Bone marrow (tissue), 2 donors: ENCODE measurements at regions not wholly inside any gene's neighbourhood (a gene's known extent, or its start where the extent isn't known, plus 50 kb on each side); places are given as distances from the start of the nearest gene placed in this dataset.
"Not testable (repeated sequence)": the region's sequence is repeated elsewhere in the genome, so short reads cannot be mapped to it uniquely, and the experiment has no call there.

Experiments used
- DNase-seq, 2 donors: peaks; one replicate each; lab custom pipeline; 2025; lab: John Stamatoyannopoulos, UW

DNA sequence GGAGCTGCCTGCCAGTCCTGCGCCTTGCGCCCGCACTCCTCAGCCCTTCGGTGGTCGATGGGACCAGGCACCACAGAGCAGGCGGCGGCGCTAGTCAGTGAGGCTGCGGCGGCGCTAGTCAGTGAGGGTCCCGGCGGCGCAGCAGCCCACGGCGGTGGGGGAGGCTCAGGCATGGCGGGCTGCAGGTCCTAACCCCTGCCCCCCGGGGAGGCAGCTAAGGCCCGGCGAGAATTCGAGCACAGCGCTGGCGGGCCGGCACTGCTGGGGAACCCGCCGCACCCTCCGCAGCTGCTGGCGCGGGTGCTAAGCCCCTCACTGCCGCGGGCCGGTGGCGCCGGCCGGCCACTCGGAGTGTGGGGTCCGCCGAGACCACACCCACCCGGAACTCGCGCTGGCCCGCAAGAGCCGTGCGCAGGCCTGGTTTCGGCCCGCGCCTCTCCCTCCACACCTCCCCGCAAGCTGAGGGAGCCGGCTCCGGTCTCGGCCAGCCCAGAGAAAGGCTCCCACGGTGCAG lies 867.4 kb downstream of the DSC3 start:
- DNase-seq, result no peak

DNA sequence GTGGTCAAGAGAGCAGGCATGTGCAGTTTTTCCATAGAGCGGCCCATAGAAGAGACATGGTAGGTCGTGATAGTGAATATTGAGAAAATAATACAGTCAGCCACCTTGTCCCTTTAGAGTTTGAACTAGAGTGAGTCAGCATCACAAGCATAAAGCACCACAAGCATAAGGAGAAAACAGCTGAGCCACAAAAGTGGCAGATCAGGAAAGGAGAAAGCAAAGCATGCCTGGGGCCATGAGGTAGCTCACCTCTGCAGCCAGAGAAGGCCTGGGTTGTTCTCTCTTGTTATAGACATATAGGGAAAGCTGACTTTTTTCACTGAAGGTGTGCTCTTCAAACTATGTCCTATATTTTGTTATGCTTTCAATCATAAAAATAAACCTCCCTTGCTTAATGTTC lies 879.0 kb downstream of the DSC3 start:
- no peak for DNase-seq

DNA sequence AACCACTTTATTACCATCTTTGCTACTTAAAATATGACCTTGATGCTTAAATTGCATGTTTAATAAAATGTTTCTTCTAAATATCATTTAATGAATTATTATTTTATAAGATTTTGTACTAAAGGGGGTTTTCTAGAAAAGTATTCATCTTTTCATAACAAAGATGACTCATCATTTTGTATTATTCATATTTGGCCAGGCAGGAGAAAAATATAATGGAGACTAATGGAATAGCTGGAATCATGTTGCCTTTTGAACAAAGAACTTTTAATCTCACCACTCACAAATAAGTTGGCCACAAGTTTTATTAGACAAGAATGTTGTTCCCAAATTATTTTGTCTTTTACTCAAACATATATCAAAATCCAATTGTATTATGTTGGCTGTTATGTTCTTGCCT lies 882.4 kb downstream of the DSC3 start:
- DNase-seq, result no peak

DNA sequence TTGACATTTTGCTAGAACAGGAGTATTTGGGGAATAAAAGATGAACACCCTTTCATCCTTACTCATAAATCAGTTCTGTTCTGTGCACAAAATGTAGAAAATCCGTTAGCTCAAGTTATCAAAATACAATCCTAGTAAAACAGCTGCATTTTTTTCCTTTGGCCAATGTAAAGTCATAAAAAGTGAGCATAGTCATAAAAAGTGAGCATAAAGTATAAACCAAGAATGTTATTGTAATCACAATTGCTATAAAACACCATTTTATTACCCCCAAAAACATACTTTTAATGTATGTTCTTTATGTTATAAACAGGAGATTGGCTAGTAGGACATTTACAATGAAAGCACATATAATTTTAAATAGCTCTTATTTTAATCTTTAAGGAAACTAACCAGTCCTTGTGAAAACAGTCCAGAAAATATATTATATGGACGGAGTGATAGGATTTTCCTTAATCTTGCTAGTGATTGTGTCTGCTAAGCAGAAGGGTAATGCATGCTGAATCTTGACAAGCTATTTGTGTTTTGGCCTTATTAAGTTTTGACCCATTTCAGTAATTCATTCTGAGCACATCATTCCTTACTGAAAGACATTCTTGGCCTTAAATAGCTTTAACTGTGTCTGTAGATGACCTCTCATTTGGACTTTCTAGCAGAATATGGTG lies 891.8 kb downstream of the DSC3 start:
- DNase-seq, result no peak

DNA sequence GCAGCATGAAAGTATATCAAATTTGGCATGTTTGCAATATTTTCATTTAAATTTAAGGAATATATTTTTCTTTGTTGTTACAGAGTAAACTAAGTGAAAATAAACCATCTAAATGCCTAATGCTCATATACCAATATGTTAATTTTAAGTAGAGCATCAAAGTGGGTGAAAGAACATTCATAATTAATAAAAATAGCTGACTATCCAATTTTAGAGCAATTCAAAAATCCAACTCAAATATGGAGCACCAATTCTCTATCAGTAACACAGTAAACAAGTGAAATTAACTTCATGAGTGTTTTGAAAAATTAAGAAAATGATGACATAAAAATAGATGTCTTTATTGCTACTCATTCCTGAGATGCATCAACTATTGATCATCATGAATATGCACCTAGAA lies 893.0 kb downstream of the DSC3 start:
- no peak for DNase-seq

DNA sequence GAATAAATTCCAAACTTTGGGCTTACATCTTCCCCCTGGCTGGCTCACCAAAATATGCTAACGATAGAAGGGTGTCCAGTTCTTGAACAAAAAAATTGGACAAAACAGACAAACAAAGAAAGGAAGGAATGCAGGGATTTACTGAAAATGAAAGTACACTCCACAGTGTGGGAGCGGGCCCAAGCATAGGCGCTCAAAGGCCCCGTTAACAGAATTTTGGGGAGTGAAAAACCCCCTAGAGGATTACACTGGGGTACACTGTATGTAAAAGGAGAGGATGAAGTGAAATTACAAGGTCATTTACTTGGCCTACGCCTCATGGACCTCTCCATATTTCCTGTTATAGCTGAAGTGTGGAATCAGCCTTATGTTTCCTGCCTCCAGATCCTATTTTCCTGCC lies 899.7 kb downstream of the DSC3 start:
- DNase-seq, result no peak

DNA sequence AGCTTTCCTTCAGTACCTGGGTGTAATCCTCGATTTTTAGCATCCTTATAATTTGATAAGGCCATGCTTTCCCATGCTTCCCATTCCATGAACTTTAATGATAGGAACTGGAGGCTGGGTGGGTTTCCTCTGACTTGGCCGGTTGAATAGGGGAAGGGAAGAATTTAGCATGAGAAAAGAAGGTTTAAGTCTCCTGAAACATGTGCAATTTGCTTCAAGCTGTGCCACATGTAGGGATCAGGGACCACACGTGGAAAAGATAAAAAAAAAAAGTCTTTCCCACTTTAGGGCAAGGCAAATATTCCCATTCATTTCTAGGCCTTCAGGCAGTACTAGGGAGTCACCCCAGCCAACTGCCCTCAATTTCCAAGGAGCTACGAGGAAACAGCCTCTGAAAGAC lies 900.3 kb downstream of the DSC3 start:
- DNase-seq, result no peak

DNA sequence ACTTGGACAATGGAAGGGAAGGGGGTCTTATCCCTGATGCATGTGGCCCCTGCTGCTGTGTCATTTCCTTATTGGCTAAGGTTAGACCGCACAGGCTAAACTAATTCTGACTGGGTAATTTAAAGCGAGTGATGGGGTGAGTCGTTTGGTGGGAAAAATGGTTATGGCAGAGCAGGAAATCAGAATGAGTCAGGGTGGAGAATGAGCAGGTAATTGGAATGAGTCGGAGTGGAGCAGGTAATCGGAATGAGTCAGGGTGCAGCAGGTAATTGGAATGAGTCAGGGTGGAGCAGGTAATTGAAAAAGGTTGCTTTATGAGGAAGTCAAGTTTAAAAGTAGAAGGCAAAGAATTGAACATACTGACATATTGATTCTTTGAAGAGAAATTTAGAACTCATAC lies 901.0 kb downstream of the DSC3 start:
- DNase-seq, result not testable (repeated sequence)

DNA sequence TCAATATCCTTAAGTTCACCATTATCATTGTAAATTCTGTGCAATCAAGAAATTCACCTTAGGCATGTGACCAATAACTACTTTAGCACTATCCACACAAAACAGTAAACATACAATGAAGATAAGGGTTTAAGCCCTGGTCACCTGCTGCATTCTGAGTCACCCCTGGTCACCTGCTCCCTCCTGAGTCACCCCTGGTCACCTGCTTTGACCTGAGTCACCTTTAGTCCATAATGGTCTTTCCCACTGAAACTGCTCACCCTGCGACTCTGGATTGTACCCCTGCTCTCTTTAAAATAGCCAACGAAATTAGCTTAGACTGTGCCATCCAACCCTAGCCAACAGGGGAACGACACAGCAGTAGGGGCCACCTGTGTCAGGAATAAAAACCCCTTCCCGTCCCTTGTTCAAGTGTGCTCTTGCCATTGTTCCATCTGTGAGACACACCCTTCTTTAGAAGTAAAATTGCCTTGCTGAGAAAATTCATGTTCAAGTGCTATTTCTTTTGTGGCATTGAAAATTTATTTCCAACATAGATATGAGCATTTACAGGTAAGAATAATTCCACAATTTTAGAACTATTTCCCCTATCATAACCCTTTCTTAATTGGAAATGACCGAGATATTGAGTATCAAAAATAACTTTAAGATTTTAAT lies 902.8 kb downstream of the DSC3 start:
- no peak for DNase-seq

DNA sequence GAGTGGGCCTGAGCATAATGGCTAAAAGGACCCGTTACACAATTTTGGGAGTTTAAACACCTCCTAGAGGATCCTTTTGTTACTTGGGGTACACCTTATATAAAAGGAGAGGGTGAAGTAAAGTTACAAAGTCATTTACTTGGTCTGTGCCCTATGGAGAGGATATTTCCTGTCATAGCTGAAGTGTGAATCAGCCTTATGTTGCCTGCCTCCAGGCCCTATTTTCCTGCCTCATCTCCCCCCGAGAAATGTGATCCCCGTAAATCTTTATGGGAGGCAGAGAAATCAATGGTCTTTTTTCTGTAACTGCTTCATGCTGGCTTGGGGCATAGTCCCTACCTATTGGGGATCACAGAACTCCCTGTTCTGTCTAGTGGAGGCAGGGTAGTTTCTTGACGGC lies 906.6 kb downstream of the DSC3 start:
- DNase-seq, result no peak

DNA sequence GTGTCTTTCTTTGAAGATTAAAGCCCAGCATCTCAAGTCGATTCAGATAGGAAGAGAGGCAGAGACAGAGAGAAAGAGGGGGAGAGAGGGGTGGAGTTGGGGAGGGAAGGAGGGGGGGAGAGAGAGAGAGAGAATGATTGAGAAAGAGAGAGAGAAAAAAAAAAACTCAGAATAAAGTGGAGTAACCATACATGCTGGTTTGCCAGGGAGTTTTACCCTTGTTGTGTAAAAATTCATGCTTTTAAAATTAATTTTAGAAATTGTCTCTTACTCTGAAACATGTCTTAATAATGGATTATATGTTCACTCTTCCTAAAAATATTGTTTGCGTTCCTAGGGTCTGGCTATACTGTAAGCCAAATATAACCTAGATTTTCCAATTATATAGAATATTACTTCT lies 908.5 kb downstream of the DSC3 start:
- DNase-seq, result no peak

DNA sequence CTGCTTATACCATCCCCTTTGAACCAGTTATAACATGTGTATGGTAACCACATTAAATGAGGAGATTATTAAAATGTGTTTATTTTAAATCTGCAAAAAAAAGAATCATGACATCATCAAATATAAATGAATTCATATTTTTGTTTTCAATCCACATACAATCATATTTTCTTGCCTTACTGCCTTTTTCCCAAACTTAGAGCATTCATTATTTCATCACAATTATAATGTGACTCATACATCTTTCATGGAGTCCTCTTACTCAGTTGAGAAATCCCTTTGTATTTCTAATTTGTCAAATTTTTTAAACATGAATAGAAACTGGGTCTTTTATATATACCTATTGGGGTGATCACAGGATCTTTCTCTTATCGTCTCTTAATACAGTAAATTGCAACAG lies 909.6 kb downstream of the DSC3 start:
- no peak for DNase-seq

DNA sequence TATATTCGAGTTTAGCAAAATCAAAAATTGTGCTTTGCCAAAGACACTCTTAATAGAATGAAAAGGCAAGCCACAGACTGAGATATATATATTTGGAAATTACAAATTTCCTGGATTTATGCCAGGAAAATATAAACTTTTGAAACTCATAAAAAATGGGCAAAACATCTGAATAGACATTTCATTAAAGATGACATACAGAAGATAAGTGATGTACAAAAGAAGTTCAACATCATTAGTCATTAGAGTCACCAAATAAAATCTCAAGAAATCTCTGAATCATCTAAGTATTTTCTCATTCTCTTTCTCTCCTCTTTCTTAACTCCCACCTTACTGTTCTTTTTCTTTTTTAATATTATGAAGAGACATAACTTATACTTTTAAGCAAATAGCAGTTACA lies 921.1 kb downstream of the DSC3 start:
- no peak for DNase-seq

DNA sequence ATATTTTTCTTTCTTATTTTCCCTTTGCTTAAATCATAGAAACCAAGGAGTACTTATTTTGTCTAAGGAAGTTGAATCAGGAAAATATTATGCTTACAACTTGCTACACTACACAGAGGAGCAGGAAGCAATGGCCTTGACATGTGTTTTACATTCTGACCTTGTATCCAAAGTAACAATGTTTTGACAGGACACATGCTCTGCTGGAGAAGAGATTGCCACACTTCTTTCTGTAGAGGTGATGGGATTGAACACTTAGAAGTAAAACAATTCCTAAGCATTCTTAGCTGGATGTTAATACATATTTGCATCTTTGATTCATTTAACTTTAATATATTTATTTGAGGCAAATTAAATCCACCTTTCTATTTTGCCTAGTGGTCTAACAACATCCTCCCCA lies 929.1 kb downstream of the DSC3 start:
- DNase-seq, result no peak

DNA sequence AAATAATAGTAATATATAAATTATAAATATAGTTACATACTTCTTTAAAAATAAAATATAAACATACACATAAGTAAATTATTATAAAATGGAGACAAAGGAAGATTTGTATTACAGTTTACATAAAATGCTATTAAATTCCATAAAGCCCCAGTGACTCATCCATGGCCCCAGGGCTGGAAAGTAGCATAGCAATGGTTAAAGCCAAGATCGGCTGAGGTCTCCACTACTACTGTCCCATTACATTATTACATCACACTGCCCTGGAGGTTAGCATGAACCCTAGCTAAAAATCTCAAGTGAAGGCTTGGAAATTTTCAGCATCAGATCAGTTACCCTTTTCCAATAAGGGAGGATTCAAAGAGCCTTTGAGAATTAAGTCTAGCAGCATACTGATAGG lies 936.2 kb downstream of the DSC3 start:
- DNase-seq, result no peak

DNA sequence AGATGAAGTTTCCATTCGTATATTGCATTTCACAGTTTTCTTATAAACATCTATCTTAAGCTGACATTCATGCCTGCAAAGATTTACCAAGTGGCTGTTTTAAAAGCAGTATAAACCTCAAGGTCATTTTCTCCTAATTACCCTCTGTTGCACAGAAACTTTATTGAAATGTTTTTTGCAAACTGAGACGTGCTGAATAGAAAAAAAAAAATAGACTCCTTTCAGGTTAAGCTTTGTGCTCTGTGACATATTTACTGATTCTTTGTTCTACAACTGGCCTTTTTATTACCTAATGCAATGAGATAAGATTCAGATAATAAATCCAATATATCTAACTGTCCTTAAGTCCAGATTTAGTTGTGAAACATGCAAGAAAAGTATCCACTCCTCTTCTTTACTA lies 938.7 kb downstream of the DSC3 start:
- no peak for DNase-seq

DNA sequence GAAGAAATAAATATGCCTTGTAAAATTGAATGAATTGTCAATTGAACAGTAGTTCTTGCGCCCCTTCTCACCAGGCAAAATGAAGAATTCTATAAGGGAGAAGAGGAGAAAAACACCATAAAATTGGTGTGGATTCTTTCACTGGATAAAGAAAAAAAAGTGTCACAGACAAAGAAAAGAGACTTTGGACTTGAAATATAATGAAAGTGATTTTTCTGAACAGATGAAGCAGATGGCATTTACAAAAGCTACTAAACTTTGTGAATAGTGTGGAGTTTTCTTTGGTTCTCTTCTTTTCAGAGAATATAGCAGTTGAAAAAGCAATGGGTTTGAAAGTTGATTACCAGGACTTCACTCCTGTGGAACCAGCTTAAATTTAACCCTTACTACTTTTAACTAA lies 945.7 kb downstream of the DSC3 start:
- no peak for DNase-seq

DNA sequence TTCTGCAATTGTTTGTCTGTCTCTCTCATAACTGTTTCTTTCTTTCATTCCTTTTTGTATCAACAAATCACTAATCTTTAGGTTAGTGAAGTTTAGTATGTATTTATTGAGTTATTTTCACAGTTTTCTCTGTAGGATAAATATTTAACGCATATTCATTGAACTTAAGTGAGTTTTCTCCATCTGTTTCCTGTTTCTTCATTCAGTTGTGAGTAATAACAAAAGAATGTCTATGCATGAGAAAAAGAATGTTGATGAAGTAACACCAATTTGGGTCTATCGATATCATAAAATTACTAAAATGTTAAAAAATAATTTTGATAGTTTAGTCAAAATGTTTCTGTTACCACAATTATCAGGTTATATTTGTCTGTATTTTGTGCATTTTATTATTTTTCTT lies 948.0 kb downstream of the DSC3 start:
- DNase-seq, result no peak

DNA sequence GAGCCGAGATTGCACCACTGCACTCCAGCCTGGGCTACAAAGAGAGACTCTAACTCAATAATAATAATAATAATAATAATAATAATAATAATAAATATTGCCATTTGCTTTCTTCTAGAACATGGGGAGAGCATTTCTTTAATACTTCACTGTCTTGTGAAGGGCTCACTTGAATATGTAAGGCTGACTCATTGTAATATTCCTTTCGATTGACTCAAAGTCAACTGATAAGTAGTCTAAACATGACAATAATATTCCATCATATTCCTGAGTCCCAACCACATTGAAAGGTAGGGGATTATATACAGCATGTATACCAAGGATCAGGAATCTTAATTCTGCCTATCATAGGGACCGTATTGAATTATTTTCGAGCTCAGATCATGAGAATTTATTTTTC lies 949.2 kb downstream of the DSC3 start:
- no peak for DNase-seq

DNA sequence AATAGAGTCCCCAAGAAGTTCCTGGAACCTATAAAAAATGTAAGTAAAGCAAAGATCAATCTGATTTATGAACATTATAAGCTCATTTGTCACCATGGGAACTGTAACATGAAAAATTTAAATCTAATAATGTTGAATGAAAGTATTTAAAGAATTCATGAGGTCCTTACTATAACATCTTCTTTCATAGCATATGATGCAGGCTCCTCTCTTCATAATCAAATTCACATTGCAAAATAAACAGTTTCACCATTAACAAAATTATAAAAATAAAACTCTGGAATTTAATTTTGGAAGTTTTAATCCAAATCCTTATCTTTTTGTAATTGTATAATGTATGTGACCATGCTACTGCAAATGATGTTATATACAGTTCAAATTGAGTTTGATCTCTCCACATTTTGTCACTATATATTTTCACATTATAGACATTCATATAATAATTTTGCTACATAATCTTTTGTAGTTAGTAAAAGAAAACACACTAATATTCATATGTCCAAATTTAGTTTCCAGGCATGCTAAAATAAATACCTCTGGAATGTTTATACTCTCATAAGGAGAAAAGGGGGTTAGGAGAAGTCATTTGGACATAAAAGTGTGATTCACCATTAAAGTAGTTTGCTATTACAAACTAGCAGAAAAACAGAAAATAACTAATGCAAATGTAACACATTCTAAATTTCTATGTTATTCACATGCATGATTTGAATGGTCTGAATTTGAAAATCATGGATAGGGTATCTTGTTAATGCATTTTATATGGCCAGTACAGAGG lies 954.1 kb downstream of the DSC3 start:
- DNase-seq, result no peak

DNA sequence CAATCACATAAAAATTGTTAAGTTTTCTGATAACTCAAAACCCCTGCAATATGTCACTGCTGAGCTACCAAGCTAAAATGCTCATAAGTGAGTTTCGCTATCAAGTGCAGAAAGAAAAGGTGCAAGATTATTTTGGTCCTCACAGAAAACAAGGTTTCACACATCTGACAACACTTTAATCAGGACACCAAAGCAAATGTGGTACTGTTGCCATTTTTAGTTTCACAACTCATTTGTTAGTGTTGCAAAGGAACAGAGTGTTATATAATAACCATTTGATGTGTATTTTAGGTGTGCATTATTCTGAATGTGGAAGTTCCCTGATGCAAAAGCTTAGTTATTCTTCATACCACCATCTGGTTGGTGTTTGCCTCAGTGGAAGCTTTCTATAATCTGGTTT lies 956.2 kb downstream of the DSC3 start:
- no peak for DNase-seq

DNA sequence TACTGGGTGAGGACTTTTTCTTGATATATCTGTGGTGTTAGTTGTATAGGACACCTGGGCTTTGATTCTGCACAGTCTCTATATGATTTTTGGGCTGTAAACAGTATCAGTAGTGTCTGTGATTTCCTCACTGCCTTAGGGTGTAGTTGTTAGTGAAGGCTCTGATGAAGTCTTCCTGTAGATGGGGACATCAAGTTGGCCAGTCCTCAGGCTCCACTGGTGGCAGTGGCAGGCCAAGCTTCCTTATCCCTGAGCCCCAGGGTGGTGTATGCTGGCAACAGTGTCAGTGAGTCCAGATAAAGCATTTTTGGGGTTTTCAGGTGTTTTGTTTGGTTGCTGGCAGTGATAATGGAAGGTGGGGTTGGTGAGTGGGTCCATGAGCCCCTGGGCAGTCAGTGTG lies 961.4 kb downstream of the DSC3 start:
- no peak for DNase-seq
